ENCODE measurements at regions not wholly inside any gene's neighbourhood (a gene's known extent, or its start where the extent isn't known, plus 50 kb on each side); places are given as distances from the start of the nearest gene placed in this dataset.

- Histone ChIP-seq H3K9ac (ENCODE audit: low read length) (no peak overlapping the region), H2AFZ (ENCODE audit: low read length) (no peak overlapping the region), H3K4me3 (ENCODE audit: low read length) (no peak overlapping the region), H3F3A (ENCODE audit: insufficient read depth, low read length) (no peaks in the 10 kb centered on the region), H3K9me3 (replicated peaks; ENCODE audit: insufficient read depth, low read length) (no peaks in the 10 kb centered on the region), H3K27me3 (replicated peaks; ENCODE audit: insufficient read depth, low read length) (no peaks in the 10 kb centered on the region), H3K9me2 (replicated peaks; ENCODE audit: insufficient read depth, low read length) (no peaks in the 10 kb centered on the region), H3K79me2 (ENCODE audit: low read length) (no peaks in the 10 kb centered on the region), H3K4me2 (ENCODE audit: low read depth, low read length) (no peak overlapping the region), H3K27ac (ENCODE audit: low read length) (no peak overlapping the region), H3K4me1 (ENCODE audit: low read length) (no peaks in the 10 kb centered on the region), H4K20me1 (ENCODE audit: insufficient read depth, low read length) (no peaks in the 10 kb centered on the region), H3K36me3 (replicated peaks; ENCODE audit: insufficient read depth, low read length) (no peaks in the 10 kb centered on the region)
- DNase-seq: no peak
- TF ChIP-seq CTCF (IDR thresholded peaks at IDR 0.05; ENCODE audit: low read length): no peak
- no peak for TF ChIP-seq EZH2 (optimal IDR thresholded peaks at IDR 0.05; ENCODE audit: low read depth, low read length)
- TF ChIP-seq EZH2phosphoT487 (IDR thresholded peaks at IDR 0.05; ENCODE audit: low read length): no peak
These were observed 109.9 kb downstream of the UTRN start for GRCh38 chr6:144395014-144395413.

GRCh38 chr6:144395826-144396225 lies 110.7 kb downstream of the UTRN start:
- no peaks in the 10 kb centered on the region for H3F3A ChIP-seq (ENCODE audit: insufficient read depth, low read length)
- H3K9ac ChIP-seq (ENCODE audit: low read length): no peak overlapping the region
- no peaks in the 10 kb centered on the region for H3K4me1 ChIP-seq (ENCODE audit: low read length)
- no peaks in the 10 kb centered on the region for H3K9me3 ChIP-seq (replicated peaks; ENCODE audit: insufficient read depth, low read length)
- no peak for TF ChIP-seq CTCF (IDR thresholded peaks at IDR 0.05; ENCODE audit: low read length)
- TF ChIP-seq EZH2 (optimal IDR thresholded peaks at IDR 0.05; ENCODE audit: low read depth, low read length): no peak
- TF ChIP-seq EZH2phosphoT487 (IDR thresholded peaks at IDR 0.05; ENCODE audit: low read length): no peak
- H3K27me3 ChIP-seq (replicated peaks; ENCODE audit: insufficient read depth, low read length): no peaks in the 10 kb centered on the region
- H3K9me2 ChIP-seq (replicated peaks; ENCODE audit: insufficient read depth, low read length): no peaks in the 10 kb centered on the region
- H3K4me3 ChIP-seq (ENCODE audit: low read length): no peak overlapping the region
- H3K36me3 ChIP-seq (replicated peaks; ENCODE audit: insufficient read depth, low read length): no peaks in the 10 kb centered on the region
- no peaks in the 10 kb centered on the region for H3K79me2 ChIP-seq (ENCODE audit: low read length)
- H3K4me2 ChIP-seq (ENCODE audit: low read depth, low read length): no peak overlapping the region
- DNase-seq: no peak
- H2AFZ ChIP-seq (ENCODE audit: low read length): no peak overlapping the region
- no peak overlapping the region for H3K27ac ChIP-seq (ENCODE audit: low read length)
- H4K20me1 ChIP-seq (ENCODE audit: insufficient read depth, low read length): no peaks in the 10 kb centered on the region

GRCh38 chr6:144397141-144397540 lies 112.0 kb downstream of the UTRN start:
- no peaks in the 10 kb centered on the region for H3K9me2 ChIP-seq (replicated peaks; ENCODE audit: insufficient read depth, low read length)
- no peak overlapping the region for H3K4me3 ChIP-seq (ENCODE audit: low read length)
- H4K20me1 ChIP-seq (ENCODE audit: insufficient read depth, low read length): no peaks in the 10 kb centered on the region
- TF ChIP-seq EZH2 (optimal IDR thresholded peaks at IDR 0.05; ENCODE audit: low read depth, low read length) (no peak), EZH2phosphoT487 (IDR thresholded peaks at IDR 0.05; ENCODE audit: low read length) (no peak), CTCF (IDR thresholded peaks at IDR 0.05; ENCODE audit: low read length) (no peak)
- no peak for DNase-seq
- no peaks in the 10 kb centered on the region for H3K79me2 ChIP-seq (ENCODE audit: low read length)
- no peaks in the 10 kb centered on the region for H3K27me3 ChIP-seq (replicated peaks; ENCODE audit: insufficient read depth, low read length)
- H2AFZ ChIP-seq (ENCODE audit: low read length): no peak overlapping the region
- H3K9ac ChIP-seq (ENCODE audit: low read length): no peak overlapping the region
- H3F3A ChIP-seq (ENCODE audit: insufficient read depth, low read length): no peaks in the 10 kb centered on the region
- no peaks in the 10 kb centered on the region for H3K36me3 ChIP-seq (replicated peaks; ENCODE audit: insufficient read depth, low read length)
- H3K9me3 ChIP-seq (replicated peaks; ENCODE audit: insufficient read depth, low read length): no peaks in the 10 kb centered on the region
- no peak overlapping the region for H3K4me2 ChIP-seq (ENCODE audit: low read depth, low read length)
- H3K27ac ChIP-seq (ENCODE audit: low read length): no peak overlapping the region
- H3K4me1 ChIP-seq (ENCODE audit: low read length): no peaks in the 10 kb centered on the region
